Osteocyte (in vitro differentiated cells): ENCODE measurements at regions not wholly inside any gene's neighbourhood (a gene's known extent, or its start where the extent isn't known, plus 50 kb on each side); places are given as distances from the start of the nearest gene placed in this dataset. TPM values are rescaled to one million over a fixed set of nuclear protein-coding genes. Genes with fewer than 3 reads are reported as not detected.

Experiments used
- DNase-seq: peaks from one replicate; pipeline ENCODE4 v3.0.0; 2021; ENCODE audit warnings: mixed read lengths; ENCODE audit not compliant: unreplicated experiment; ENCODE audit errors: extremely low spot score
- H3K27ac Mint-ChIP-seq: one replicate; pipeline ENCODE4 v1.8.0; 2021; ENCODE audit warnings: mild to moderate bottlenecking, mixed read lengths; ENCODE audit not compliant: unreplicated experiment
- H3K27me3 Mint-ChIP-seq: one replicate; pipeline ENCODE4 v1.8.0; 2021; ENCODE audit warnings: mixed read lengths; ENCODE audit not compliant: unreplicated experiment
- H3K36me3 Mint-ChIP-seq: one replicate; pipeline ENCODE4 v1.8.0; 2021; ENCODE audit warnings: mixed read lengths; ENCODE audit not compliant: unreplicated experiment
- H3K4me1 Mint-ChIP-seq: one replicate; pipeline ENCODE4 v1.8.0; 2021; ENCODE audit warnings: mixed read lengths; ENCODE audit not compliant: unreplicated experiment
- H3K4me3 Mint-ChIP-seq: one replicate; pipeline ENCODE4 v1.8.0; 2021; ENCODE audit warnings: mild to moderate bottlenecking, moderate library complexity, mixed read lengths; ENCODE audit not compliant: unreplicated experiment
- H3K9me3 Mint-ChIP-seq: one replicate; pipeline ENCODE4 v1.8.0; 2021; ENCODE audit warnings: mixed read lengths; ENCODE audit not compliant: unreplicated experiment
- microRNA-seq: library from miRNA; unstranded; fragments of <30 nt; microRNA quantifications from one replicate; pipeline ENCODE4 v1.1.0, GENCODE V29; 2020; ENCODE audit not compliant: unreplicated experiment
- TF ChIP-seq, protein P1 (sequence below): fragments of 200-600 bp; sonication (generic); IDR thresholded peaks from 2 replicates; pipeline ENCODE4 v1.5.0; 2021; ENCODE audit warnings: antibody characterized with exemption, mild to moderate bottlenecking, moderate library complexity

GRCh38 chr18:37617623-37618022 is 52.0 kb upstream of the CELF4 start:
- TF ChIP-seq, protein P1, sequence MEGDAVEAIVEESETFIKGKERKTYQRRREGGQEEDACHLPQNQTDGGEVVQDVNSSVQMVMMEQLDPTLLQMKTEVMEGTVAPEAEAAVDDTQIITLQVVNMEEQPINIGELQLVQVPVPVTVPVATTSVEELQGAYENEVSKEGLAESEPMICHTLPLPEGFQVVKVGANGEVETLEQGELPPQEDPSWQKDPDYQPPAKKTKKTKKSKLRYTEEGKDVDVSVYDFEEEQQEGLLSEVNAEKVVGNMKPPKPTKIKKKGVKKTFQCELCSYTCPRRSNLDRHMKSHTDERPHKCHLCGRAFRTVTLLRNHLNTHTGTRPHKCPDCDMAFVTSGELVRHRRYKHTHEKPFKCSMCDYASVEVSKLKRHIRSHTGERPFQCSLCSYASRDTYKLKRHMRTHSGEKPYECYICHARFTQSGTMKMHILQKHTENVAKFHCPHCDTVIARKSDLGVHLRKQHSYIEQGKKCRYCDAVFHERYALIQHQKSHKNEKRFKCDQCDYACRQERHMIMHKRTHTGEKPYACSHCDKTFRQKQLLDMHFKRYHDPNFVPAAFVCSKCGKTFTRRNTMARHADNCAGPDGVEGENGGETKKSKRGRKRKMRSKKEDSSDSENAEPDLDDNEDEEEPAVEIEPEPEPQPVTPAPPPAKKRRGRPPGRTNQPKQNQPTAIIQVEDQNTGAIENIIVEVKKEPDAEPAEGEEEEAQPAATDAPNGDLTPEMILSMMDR = no peak
- H3K4me3 Mint-ChIP-seq = no peak overlapping the region
- no peaks in the 10 kb centered on the region for H3K4me1 Mint-ChIP-seq
- H3K36me3 Mint-ChIP-seq = no peaks in the 10 kb centered on the region
- H3K27ac Mint-ChIP-seq = no peak overlapping the region
- peaks cover 22% of the 10 kb centered on the region for H3K9me3 Mint-ChIP-seq
- DNase-seq = no peak
- H3K27me3 Mint-ChIP-seq = no peaks in the 10 kb centered on the region

Small RNAs in the stretch of these regions (microRNA-seq; reads per million reads assigned to microRNA genes)
- gene MIR4318 (not detected), gene MIR5583-1 (not detected), gene MIR5583-2 (not detected), gene MIR924 (not detected)
